GM12878 (cell line): ENCODE measurements at regions not wholly inside any gene's neighbourhood (a gene's known extent, or its start where the extent isn't known, plus 50 kb on each side); places are given as distances from the start of the nearest gene placed in this dataset.

Source experiments
- ATAC-seq: fragments of 200-7000 bp; cut with Tn5 transposase; 3 replicates; pipeline ENCODE4 v1.9.1; 2020; ENCODE audit warnings: mild to moderate bottlenecking, moderate library complexity
- BruUV-seq: library from RNA; stranded (reverse); fragments of 400-500 nt; replicated peaks from 2 replicates; lab custom pipeline; 2021; lab: Mats Ljungman, UMichigan
- CTCF ChIA-PET: fragments of 300-600 bp; sonication (Branson Sonifier 250); formaldehyde crosslinking; extraction: SDS; loops from one replicate; lab custom pipeline; 2021; ENCODE audit warnings: inconsistent platforms; lab: Yijun Ruan, JAX
- POLR2A ChIA-PET: fragments of 350-600 bp; formaldehyde crosslinking; extraction: SDS; loops from one replicate; lab custom pipeline; 2021; ENCODE audit warnings: inconsistent platforms; lab: Charles Lee
- RAD21 ChIA-PET: fragments of 300-600 bp; sonication (Branson Sonifier 250); formaldehyde crosslinking; loops from one replicate; lab custom pipeline; 2023; ENCODE audit warnings: antibody characterized with exemption; ENCODE audit not compliant: unreplicated experiment; lab: Charles Lee
- SMC1A ChIA-PET: fragments of 300-600 bp; sonication (Branson Sonifier 250); formaldehyde crosslinking; loops from one replicate; lab custom pipeline; 2023; ENCODE audit not compliant: unreplicated experiment, uncharacterized antibody; lab: Charles Lee
- DNase-seq: peaks from one replicate; pipeline ENCODE4 v3.0.0-alpha.2; 2011; ENCODE audit warnings: low read depth, low spot score
- FAIRE-seq: peaks from 3 replicates; lab custom pipeline; 2011; peaks lifted over from hg19 to GRCh38; lab: Jason Lieb, UNC
- H2AFZ ChIP-seq: 2 replicates; pipeline ENCODE4 v1.6.0; 2011; ENCODE audit warnings: low read depth, low read length, control low read depth; ENCODE audit not compliant: control insufficient read depth
- H3K27ac ChIP-seq: 2 replicates; pipeline ENCODE4 v1.5.1; 2011; ENCODE audit warnings: control low read depth; ENCODE audit not compliant: control insufficient read depth, insufficient read depth
- H3K27me3 ChIP-seq, 2 experiments: replicated peaks in 1 of 2; 2 replicates each; pipeline versions ENCODE4 v1.6.0 to v1.6.1; 2011; ENCODE audit warnings: low read length in 1 of 2; ENCODE audit not compliant: control insufficient read depth in 2 of 2, insufficient read depth in 2 of 2
- H3K36me3 ChIP-seq, 2 experiments: 2 replicates each; pipeline ENCODE4 v1.5.1; 2011; ENCODE audit warnings: low read length in 1 of 2; ENCODE audit not compliant: control insufficient read depth in 2 of 2, insufficient read depth in 2 of 2
- H3K4me1 ChIP-seq: 2 replicates; pipeline ENCODE4 v1.6.1; 2011; ENCODE audit warnings: mild to moderate bottlenecking, low read length, moderate library complexity, mixed read lengths; ENCODE audit not compliant: control insufficient read depth, insufficient read depth
- H3K4me2 ChIP-seq: 2 replicates; pipeline ENCODE4 v1.6.0; 2011; ENCODE audit warnings: control low read depth; ENCODE audit not compliant: control insufficient read depth, insufficient read depth
- H3K4me3 ChIP-seq: fragments of 200-600 bp; sonication (generic); 2 replicates; pipeline ENCODE4 v1.5.1; 2016
- H3K79me2 ChIP-seq: 2 replicates; pipeline ENCODE4 v1.6.0; 2011; ENCODE audit warnings: low read length; ENCODE audit not compliant: control insufficient read depth, insufficient read depth
- H3K9ac ChIP-seq: 2 replicates; pipeline ENCODE4 v1.8.0; 2011; ENCODE audit warnings: low read length, control low read depth, mixed read lengths; ENCODE audit not compliant: control insufficient read depth, insufficient read depth
- H3K9me3 ChIP-seq: replicated peaks from 3 replicates; pipeline ENCODE4 v1.5.1; 2011; ENCODE audit warnings: mild to moderate bottlenecking, low read length; ENCODE audit not compliant: control insufficient read depth, insufficient read depth
- H4K20me1 ChIP-seq: 2 replicates; pipeline ENCODE4 v1.6.0; 2011; ENCODE audit not compliant: control insufficient read depth, insufficient read depth
- CBX3 ChIP-seq: fragments of 200-600 bp; sonication (generic); IDR thresholded peaks from 2 replicates; pipeline ENCODE4 v1.6.1; 2016; ENCODE audit warnings: low read depth, borderline replicate concordance
- CHD2 ChIP-seq: IDR thresholded peaks from 2 replicates; pipeline ENCODE4 v1.6.1; 2011; ENCODE audit warnings: low read depth, low read length, improper control_type of control experiment, borderline replicate concordance
- E2F4 ChIP-seq: IDR thresholded peaks from 2 replicates; pipeline ENCODE4 v1.6.1; 2012; ENCODE audit warnings: low read depth, low read length, improper control_type of control experiment
- KDM1A ChIP-seq: fragments of 200-600 bp; sonication (generic); IDR thresholded peaks from 2 replicates; pipeline ENCODE4 v1.6.1; 2016; ENCODE audit warnings: borderline replicate concordance
- NR2C2 ChIP-seq: IDR thresholded peaks from 2 replicates; pipeline ENCODE4 v1.6.1; 2011; ENCODE audit warnings: borderline replicate concordance, low read depth; ENCODE audit not compliant: control insufficient read depth, insufficient read length
- REST ChIP-seq: IDR thresholded peaks from 2 replicates; pipeline ENCODE4 v1.6.1; 2012; ENCODE audit warnings: mild to moderate bottlenecking, low read depth, low read length
- USF2 ChIP-seq: IDR thresholded peaks from 2 replicates; pipeline ENCODE4 v1.6.1; 2011; ENCODE audit warnings: low read depth, low read length, improper control_type of control experiment, borderline replicate concordance
- ZNF622 ChIP-seq: fragments of 450-650 bp; IDR thresholded peaks from 2 replicates; pipeline ENCODE4 v1.6.1; 2017; ENCODE audit warnings: mild to moderate bottlenecking, inconsistent platforms
- WGBS: methylation state at CpG from one replicate; pipeline ENCODE4 v1.1.6; 2016; ENCODE audit warnings: low lambda C conversion rate; ENCODE audit not compliant: insufficient replicate concordance, insufficient coverage; ENCODE audit errors: missing lambda C conversion rate; 5-methylcytosine and 5-hydroxymethylcytosine counted together
- in situ Hi-C: fragments of 300-500 bp; cut with MboI; formaldehyde crosslinking; loops from 9 replicates; pipeline ENCODE4 v1.14.3; 2018; ENCODE audit warnings: mixed read lengths
- intact Hi-C: fragments of 100-400 bp; cut with micrococcal nuclease; formaldehyde crosslinking; loops from one replicate; pipeline ENCODE4 v1.14.2; 2022; ENCODE audit not compliant: unreplicated experiment

- ChIA-PET SMC1A (no interaction called here), CTCF (no interaction called here), POLR2A (interaction anchor here (0.5 kb wide), 1 partner anchor 701 kb away, joined by 5 read pairs; no protein-coding TSS in a partner anchor), RAD21 (no interaction called here)
- no peak overlapping the region for H2AFZ ChIP-seq
- WGBS, result 85% methylated on average over 3 of the region's 3 CpGs
- H4K20me1 ChIP-seq, result no peaks in the 10 kb centered on the region
- no peak overlapping the region for H3K4me2 ChIP-seq
- H3K36me3 ChIP-seq, result no peaks in the 10 kb centered on the region
- DNase-seq (no peak), FAIRE-seq (no peak), ATAC-seq (no peak)
- no peak for TF ChIP-seq NR2C2
- no peak for TF ChIP-seq CHD2
- no peak for TF ChIP-seq USF2
- TF ChIP-seq CBX3, result no peak
- no peak for TF ChIP-seq KDM1A
- no peak for TF ChIP-seq REST
- no peak for TF ChIP-seq ZNF622
- no peak for TF ChIP-seq E2F4
- H3K4me3 ChIP-seq, result no peak overlapping the region
- intact Hi-C loops (no loop called here), in situ Hi-C loops (no loop called here)
- H3K79me2 ChIP-seq, result no peaks in the 10 kb centered on the region
- no peaks in the 10 kb centered on the region for H3K4me1 ChIP-seq
- no peak overlapping the region for H3K9ac ChIP-seq
- BruUV-seq, result no TSS peak
- H3K9me3 ChIP-seq, result no peaks in the 10 kb centered on the region
- H3K27me3 ChIP-seq, result no peaks in the 10 kb centered on the region
- H3K27ac ChIP-seq, result no peak overlapping the region
These were observed 189.2 kb upstream of the POU3F3 start for GRCh38 chr2:104664672-104665071.
